HG03095 (cell line): ENCODE measurements at regions not wholly inside any gene's neighbourhood (a gene's known extent, or its start where the extent isn't known, plus 50 kb on each side); places are given as distances from the start of the nearest gene placed in this dataset.
"Not testable (repeated sequence)": the region's sequence is repeated elsewhere in the genome, so short reads cannot be mapped to it uniquely, and the experiment has no call there.

ENCODE experiments used
- ATAC-seq: cut with Tn5 transposase; IDR thresholded peaks from one replicate; pipeline ENCODE4 v1.9.1; 2021; ENCODE audit warnings: moderate library complexity; ENCODE audit not compliant: unreplicated experiment

- ATAC-seq = not testable (repeated sequence)
These were observed 585.7 kb downstream of the NSUN3 start for GRCh38 chr3:94648270-94649180.

DNA sequence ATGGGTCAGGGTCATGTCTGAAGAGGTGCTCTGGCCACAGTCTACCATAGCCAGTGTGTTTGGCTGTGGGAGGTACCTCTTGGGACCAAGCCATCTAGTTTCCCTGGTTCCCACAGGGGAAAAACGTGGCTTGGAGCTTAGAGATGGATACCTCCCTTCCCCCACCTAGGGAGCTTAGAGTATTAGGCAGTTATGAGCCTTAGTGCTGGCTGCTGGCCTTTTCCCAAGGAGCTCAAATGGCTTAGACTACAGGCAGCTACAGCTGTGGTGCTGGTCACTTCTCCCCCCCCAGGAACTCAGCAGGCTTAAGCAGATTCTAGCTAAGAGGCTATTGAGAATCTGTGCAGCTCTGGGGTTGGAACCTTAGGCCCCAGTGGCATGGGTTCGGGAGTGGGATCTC, 591.2 kb downstream of the NSUN3 start:
- ATAC-seq = no peak

DNA sequence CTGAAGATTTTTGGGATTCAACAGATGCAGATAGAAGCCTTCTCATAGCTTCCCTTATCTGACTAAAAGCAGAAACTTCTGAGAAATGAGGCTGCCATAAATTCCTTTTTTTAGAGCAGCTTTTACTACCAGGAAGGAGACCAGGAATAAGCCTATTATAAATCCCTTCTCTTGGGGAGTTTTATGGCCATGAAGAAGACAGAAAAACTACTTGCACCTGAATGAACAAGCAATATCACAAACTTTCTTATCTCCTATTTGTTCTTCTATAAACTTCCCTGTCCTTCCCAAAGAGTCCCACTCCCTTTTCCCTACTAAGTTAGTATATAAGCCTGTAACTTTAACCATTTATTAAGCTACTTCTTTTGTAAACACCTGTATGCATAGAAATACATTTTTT, 603.1 kb downstream of the NSUN3 start:
- ATAC-seq = no peak

GRCh38 chr3:94671078-94671477, 608.2 kb downstream of the NSUN3 start:
- ATAC-seq = no peak

DNA sequence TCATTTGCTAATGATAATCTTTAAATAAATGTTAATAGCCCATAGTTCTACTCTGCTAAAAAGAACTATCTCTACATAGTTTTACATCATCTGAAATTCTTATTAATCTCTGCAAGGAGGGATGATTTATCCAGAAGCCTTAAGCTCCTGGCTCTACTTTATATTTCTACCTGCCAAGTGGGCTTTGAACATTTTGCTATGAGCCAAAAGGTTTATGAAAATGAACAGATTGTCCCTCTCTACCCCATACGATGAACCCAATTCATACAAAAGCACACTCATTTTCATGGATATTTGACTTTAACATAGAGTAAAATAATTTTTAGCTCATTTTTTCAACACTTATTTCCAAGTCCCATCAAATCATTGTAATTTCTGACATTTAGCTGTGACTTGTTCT, 611.0 kb downstream of the NSUN3 start:
- ATAC-seq = no peak

DNA sequence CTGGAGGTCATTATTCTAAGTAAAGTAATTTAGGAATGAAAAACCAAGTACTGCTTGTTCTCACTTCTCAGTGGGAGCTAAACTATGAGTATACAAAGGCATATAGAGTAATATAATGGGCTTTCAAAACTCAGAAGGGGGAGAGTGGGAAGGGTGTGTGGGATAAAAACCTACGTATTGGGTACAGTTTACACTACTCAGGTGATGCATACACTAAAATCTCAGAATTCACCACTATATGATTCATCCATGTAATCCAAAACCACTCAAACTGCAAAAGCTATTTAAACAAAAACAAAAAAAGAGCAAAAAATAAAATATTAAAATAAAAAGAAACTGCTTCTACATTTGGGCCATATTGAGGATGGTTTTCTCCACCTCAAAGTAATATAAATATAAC, 623.3 kb downstream of the NSUN3 start:
- ATAC-seq = no peak

DNA sequence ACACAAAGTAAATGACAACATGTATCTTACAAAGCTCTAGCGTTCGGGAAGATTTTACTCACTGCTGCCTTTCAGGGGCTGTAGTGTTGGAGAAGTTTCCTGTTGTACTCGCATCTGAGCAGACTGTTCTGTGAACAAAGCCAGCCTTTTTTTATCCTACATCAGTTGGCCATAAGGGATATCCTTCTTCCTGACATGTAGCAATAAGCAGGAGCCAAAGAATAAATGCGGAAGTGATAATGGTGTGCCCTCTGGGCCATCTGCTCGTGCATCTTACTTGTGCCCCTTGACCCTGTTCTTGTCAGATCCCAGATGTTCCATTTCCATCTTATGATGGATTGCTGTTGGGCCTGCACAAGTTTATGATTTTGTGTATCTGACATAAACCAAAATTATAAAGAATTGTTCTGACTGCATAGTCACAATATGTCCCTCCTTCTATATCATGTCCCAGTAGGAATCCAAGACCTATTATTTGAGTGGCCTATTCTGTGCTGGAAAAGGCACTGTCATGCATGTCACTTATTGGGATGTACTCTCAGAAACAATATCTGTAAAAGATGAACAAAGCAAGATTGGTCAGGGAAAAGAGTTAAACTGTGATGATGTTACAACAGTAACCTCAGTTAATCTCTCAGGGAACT, 631.3 kb downstream of the NSUN3 start:
- ATAC-seq = no peak

- ATAC-seq = no peak
These were observed 632.0 kb downstream of the NSUN3 start for GRCh38 chr3:94694894-94695293.

GRCh38 chr3:94704467-94704866, 641.6 kb downstream of the NSUN3 start:
- ATAC-seq = no peak

- ATAC-seq = no peak
These were observed 646.5 kb downstream of the NSUN3 start for GRCh38 chr3:94709249-94709902.

GRCh38 chr3:94714194-94714593, 651.3 kb downstream of the NSUN3 start:
- no peak for ATAC-seq

DNA sequence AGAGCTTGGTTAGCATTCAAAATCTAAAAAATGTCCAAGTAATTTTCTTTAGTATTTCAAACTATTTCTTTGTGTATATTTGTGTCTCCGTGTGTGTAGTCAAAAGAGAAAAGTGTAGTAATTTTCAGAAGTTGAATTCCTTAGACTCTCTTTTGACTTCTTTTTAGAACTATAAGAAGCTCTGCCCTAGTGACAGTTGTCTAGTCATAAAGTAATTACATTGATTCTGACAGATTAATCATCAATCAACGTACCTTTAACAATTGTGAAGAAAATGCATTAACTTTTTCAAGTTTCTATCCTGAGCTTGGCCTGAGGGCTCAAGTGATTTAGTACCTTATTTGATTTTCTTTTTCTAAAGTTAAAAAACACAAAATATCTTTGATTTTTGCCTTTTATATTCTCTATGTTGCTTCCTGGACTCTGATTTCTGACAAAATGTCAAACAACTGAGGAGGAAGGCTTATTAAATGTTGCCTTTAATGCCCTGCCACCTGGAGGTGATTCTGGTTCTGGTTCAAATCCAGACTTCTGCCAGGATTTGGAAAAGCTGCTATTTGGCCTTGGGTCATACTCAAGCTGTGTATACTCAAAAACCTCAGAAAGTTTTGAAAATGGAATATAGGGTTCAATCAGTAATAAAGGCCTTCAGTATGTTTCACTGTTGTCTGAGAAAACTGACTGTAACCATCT, 653.6 kb downstream of the NSUN3 start:
- ATAC-seq = no peak

DNA sequence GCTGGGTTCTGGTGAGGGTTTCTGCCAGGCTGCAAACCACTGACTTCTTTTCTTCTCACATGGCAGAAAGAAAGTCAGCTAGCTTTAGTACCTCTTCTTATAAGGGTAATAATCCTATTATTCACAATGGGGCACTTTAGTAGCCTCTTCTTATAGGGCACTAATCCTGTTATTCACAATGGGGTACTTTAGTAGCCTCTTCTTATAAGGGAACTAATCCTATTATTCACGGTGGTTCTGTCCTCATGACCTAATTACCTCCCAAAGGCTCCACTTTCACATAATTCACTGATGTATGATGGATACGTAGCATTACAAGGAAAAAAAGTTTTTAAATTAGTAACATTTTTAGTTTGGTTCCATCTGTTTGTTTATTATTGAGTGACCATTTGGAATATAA, 671.3 kb downstream of the NSUN3 start:
- ATAC-seq = no peak

- ATAC-seq = no peak
These were observed 672.5 kb downstream of the NSUN3 start for GRCh38 chr3:94735354-94735753.

DNA sequence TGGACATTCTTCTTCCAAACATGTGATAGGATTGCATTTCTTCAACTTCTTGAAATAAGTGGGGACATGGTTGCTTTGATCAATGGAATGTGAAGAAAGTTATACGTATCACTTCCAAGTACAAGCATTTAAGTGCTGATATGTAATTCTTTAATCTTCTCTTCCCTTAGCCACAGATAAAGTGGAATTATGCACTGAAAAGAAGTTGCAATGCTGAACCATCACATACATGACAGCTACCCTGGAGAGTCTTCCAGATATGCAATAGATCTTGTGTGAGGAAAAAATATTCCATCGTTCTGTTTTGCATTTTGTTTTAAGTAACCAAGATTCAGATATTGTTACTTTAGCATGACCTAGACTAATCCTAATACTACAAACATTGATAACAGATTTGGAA, 674.3 kb downstream of the NSUN3 start:
- ATAC-seq = no peak

GRCh38 chr3:94739420-94739819, 676.6 kb downstream of the NSUN3 start:
- no peak for ATAC-seq

DNA sequence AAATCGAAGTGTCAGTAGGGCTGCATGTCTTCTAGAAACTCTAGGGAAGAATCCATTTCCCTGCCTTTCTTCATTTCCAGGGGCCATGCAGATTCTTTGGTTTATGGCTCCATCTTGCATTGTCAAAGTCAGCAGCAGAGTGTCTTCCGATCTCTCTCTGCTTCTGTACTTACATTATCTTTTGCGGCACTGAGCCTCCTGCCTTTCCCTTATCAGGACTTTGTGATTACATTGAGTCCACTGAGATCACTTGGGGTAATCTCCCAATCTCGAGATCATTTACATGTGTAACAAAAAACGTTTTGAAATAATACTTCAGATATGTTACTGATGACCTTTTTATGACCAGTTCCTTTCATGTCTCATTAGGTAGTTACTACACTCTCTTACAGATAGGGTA, 695.9 kb downstream of the NSUN3 start:
- no peak for ATAC-seq

GRCh38 chr3:94772402-94772801, 709.5 kb downstream of the NSUN3 start:
- no peak for ATAC-seq

DNA sequence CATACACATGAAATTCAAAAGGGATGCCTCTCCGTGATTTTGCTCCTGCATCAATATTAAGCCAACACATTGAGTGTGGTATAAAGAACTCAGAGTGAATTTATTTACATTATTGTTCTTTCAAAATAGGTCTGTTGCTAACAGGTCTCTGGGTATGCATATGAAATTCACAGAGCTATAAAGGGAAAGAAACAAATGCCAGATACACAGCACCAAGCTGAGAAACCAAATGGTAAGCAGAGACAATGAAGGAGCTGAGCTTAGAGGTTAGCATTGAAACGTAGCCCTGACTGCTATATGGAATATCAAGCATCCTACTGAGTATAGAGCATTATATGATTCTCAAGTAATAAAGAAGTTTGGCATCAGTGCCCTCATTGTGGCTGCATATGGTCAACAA, 712.9 kb downstream of the NSUN3 start:
- ATAC-seq = no peak

- no peak for ATAC-seq
These were observed 713.6 kb downstream of the NSUN3 start for GRCh38 chr3:94776401-94776915.

DNA sequence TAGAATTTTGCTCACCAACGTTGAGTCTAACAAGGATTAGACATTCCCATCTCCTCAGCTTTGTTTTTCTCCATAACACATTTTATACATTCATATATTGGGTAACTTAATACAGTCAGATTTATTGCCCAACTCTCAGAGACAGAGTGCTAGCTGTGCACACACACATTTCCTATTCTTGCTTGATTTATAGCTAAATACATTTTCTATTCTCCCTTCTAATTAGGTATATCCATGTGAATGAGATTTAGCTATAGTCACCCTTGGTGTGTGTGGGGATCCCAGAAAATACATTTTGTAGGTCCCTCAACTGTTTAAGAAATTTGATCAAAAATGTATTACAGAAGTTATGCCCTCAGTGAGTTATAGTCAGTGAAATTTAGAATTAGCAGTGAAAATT, 715.4 kb downstream of the NSUN3 start:
- no peak for ATAC-seq
